ENCODE measurements at regions not wholly inside any gene's neighbourhood (a gene's known extent, or its start where the extent isn't known, plus 50 kb on each side); places are given as distances from the start of the nearest gene placed in this dataset.

DNA sequence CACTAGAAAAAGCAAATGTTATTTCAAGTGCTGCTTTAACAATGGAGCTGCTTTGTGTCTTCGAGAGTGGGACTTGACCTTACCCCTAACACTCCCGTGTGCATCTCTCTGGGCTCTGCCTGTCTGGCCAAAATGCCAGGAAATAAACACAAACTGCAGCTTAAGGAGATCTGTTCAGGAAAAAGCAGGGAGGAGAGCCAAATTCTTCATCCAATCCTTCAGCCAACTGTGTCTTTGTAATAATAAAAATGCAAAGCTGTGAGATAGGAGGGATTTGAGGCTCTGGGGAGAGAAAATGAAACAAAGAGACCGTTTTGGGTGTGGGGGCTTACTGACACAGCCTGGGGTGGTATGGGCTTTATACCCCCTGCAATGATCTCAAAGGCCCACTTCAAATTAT lies 85.8 kb upstream of the WSCD2 start:
- no peak for DNase-seq

DNA sequence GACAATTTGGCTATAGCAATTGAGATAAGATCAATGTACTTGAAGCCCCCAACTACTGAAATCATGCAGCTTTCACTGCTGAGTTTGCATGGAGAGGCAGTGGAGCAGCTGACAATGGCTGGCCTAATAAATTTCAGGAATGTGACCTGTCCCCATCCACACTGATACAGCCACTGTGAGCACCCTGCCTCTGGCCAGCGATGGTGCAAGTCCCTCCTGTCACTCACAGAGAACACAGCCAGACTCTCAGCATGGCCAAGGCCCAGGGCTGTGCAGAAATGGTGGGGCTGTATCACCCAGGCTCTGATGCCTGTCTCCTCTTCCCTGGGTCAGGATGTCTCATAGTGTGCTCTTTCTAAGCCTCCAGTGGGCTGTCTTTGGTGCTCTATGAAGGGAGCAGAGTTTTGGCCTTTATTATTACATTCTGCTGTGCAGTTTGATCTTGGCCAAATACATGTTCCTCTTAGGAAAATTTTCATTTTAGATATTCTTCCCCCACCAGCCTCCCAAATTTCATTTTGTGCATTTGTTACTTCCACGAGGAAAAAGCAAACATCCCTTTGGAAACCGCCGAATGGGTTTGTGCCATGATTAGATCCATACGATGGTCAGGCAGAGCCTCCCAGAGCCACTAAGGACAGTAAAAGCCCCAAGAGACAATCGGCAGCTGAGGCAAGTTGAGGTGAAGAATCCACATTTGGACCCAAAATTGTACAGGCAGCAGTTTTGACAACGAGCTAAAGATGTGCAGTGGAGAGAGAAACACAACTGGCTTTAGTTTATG lies 85.1 kb upstream of the WSCD2 start:
- no peak for DNase-seq

DNA sequence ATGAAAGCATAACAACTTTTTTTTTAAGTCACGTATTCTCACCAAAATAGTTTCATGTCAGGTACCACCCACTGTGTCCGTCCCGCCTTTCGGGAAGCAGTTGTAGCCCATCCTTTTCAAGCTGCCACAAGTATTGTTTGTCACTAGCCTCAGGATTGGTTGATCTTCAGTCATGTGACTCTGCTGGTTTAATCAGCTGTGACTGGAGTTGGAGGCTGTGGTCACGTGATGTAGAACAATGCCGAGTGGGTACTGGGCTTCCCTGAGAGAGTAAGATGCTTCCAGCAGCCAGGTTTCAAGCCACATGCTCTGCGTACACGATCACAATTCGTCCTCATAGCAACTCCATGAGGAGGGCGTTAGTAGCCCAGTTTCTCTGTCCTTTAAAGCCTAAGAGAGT lies 83.0 kb upstream of the WSCD2 start:
- DNase-seq: no peak

DNA sequence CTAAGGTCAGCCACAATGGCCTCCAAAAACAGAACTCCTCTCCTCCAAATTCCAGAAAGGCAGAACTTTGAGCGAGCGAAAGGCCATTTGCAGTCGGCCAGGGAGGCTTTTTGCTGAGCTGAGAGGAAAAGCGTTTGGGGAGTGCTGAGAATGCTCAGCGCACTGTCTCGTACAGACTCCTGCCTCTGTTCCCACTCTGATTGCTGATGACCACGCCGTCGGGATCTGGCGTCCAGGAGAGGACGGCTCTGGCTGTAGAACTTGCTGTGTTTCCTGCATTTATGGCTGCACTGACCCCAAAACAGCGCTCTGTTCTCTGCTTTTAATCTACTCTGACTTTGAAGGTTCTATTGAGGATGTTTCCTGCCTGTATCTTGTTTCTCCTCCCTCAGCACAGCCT lies 82.4 kb upstream of the WSCD2 start:
- no peak for DNase-seq

DNA sequence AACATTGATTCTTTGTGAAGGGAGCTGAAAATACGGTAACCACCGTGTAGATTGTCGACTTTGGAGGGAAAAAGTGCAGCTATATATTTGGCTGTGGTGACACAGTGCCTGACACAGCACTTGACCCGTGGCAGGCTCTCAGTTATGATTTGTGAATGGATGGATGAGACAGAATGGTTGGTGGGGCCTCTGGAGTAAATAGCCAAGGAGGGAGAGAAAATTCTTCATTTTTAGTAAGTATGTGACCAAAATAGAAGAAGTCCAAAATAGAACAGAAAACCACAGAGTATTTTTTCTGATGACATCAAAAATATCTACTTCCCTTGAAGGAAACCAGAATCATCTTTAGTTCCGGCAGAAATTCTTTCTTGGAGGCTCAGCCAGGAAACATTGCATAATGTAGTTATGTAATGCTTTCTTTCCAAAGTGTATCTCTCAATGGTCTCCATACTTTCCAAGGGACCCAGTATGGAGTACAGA lies 82.0 kb upstream of the WSCD2 start:
- DNase-seq: no peak

DNA sequence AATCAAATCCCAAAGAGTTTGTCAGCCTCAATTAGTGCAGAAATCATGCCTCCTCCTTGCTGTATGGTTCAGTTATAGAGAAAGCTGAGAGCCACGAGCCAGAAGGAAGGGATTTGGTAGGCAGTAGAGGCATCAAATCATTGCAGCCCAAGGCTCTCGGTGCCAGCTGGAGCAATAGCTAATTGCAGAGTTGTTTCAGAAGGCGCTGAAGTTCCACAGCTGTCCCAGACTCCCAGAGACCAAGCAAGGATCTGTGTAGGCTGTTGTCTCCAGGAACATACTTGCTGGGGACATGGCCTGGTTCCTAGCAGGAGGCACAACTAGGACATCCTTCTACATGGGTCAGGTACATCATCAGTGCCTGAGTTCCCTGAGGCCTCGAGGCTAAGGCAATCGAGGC lies 80.4 kb upstream of the WSCD2 start:
- no peak for DNase-seq

DNA sequence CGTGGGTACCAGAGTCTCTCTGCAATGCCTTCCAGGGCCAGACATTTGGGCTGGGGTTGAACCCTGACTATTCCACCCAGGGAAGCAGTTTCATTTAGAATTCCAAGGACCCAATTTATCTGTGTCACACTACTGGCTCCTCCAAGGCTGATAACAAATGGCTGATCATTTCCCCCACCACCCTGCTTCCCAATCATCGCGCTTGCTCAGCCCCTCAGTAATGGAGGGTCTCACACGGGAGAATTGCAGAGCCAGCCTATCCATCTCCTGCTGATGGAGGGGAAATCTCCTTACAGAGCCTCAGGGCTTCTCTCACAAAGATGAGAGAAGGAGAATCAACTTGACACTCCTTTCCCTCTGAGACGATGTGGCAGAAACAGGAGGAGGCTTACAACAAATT lies 78.4 kb upstream of the WSCD2 start:
- DNase-seq: no peak

DNA sequence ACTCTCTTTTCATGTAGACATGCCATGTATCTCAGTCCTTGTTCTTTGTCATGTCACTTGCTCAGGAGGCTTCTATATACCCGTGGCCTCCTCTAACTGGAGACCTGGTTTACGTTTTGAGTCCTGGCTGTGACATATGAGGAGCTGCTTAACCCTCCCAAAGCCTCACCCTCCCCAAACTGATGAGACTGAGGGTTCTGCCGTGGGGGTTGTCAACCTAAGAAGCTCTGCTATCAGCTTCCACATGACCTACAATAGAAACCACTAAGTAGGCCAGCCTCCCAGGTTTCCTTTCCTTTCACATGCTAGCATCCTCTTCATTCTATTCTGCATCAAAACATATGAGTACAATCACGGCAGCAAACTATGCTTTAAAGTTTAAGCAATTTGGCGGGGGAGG lies 76.8 kb upstream of the WSCD2 start:
- DNase-seq: no peak

DNA sequence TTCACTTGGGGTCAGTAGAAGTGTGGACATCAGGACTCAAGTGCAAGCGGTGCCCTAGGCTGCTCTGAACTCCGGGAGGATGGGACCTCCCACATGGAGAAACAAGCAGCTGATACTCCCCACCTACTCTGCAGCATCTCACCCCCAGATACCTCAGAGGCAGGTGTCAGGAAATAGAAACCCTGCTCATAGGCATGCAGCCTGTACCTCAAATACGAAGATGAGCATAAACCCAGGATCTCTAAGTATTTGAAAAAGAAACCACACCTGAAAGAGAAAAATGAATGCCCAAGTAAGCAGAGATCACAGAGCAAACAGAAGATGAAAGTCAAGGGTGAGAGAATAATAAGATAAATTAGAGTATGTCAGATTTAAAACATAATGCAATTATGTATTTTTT lies 75.6 kb upstream of the WSCD2 start:
- DNase-seq: no peak

DNA sequence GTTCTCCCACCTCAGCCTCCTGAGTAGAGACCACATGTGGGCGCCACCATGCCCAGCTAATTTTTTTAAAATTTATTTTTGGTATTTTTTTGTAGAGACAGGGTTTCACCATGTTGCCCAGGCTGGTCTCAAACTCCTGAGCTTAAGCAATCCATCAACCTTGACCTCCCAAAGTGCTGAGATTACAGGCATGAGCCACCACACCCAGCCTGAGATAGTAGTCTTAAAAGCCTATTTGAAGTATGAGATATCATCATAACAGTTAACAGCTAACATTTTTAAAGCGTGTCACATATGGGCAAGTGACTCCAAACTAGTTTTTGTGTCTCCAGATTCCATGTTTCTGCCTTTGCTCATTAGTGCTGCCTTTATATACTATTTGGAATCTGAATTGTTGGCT lies 74.6 kb upstream of the WSCD2 start:
- no peak for DNase-seq

DNA sequence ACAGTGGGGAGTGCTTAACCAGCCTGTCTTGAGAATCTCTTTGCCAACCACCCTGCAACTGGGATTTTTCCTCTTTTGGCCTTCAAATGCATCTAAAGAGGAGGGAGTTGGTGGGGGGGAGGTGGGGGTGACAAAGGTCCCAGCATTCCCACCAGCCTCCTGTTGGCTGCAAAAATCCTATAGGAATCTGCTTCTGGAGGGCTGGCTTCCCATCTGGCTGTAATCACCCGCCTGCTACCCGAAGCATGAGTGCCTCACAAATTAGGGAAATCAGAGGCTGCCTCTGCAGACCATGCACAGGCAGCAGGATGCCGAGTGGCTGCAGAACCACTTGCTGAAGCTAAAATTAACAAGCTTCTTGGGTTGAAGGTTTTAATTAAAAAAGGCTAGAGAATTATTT lies 73.9 kb upstream of the WSCD2 start:
- no peak for DNase-seq

DNA sequence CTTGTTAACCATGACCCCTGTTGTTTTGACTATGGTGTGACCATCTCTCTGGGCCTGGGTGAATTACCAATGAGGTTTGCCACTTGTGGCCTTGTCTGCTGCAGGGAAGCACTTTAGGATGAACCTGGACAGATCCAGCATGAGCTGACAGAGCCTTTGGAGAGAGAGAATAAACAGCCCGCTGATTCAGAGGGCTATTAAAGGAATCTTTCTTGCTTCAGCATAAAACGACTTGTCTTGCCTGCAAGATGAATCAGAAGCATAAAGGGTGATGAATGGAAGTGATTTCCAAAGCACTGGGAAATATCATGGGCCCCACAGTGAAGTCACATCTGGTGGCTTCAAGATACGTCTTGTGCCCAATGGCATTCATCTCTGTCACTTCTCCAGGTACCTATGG lies 69.0 kb upstream of the WSCD2 start:
- no peak for DNase-seq

DNA sequence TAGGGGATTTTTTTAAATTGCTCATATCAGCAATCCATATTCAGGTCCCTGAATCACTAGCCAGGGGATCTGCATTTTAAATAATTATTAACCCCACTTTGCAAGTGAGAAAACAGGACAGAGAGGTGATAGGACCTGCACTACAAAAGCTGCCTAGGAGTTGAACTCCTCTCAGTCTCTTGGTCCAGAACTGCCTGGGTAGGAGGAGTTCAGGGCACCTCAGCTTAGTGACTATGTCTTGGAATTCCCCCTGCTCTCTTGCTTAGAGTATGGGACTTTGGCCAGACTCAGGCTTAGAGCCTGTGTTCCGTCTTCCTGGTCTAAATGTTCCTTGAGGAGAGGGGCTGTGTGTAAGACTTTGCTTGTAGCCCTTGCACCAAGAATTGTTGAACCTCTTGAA lies 68.2 kb upstream of the WSCD2 start:
- DNase-seq: no peak

DNA sequence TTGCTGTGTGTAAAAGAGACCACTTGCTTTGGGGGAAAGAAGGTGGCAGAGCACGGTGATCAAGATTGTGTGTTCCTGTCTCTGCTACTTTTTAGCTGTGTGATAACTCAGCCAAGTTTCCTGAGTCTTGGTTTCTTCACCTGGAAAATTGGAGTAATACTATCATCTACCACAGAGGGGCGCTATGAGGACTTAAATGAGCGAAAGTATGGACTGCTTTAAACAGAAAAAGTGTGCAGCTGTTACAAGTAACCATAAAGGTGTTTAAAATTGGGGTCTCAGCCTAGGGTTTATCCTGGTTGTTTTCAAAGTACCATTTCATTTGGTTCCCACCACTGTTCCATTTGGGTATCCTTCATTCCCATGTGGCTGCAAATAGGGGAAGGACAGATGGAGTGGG lies 65.9 kb upstream of the WSCD2 start:
- no peak for DNase-seq

DNA sequence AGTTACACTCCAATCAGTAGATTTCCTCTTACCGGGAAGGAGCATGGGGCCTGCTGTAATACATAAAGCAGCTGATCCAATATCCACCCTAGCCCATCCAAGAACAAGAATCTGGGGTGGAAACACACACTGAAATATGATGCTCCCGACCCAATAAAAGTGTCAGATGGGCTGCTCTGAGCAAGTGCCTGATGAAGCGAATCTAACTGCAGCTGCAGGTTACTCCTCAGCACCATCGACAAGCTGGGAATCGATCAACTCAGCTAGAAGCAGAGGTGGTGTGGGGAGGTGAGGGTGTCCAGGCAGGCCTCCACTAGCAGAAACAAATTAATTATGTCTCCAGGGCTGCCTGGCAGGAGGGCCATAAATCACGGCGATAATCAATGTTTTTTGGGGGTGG lies 64.0 kb upstream of the WSCD2 start:
- no peak for DNase-seq

DNA sequence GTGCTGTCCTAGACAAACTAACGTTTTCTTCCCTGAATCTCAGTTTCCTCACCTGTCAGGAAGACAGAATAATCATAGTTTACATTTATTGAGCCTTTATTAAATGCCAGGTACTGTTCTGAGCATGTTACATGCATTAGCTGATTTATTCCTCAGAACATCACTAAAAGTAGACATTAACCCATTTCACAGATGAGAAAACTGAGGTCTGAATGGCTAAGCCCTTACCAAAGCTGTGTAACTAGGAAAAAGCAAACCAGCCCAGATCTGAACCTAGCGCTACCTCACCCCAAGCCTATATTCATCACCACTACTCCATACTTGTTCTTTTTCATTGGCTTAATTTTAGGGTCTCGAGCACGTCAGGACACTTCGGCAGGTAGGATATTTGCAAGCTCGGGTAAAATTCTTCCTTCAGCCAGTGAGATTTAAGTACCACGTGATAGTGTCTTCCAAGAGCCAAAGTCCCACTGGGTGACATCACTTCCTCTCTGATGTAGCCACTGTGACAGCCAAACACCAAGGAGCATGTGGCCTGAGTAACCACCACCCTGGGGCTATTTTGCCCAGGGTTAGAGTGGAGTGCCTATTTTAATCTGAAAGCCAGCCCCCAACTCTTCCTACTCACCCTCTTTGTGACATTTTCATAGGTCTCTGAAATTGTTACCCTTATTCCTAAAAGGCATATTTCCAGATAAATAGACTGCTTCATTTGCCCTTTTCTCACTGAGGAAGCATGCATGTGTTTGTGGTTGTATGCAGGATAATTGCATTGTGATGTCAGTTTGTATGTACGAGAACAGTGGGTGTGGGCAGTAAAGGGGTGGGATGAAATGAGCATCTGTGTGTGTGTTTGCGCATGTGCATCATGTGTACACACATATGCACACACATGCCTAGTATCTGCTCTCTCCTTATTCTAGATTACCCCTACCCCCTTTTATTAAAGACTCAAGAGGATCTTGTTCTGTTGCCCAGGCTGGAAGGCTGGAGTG lies 62.2 kb upstream of the WSCD2 start:
- no peak for DNase-seq

DNA sequence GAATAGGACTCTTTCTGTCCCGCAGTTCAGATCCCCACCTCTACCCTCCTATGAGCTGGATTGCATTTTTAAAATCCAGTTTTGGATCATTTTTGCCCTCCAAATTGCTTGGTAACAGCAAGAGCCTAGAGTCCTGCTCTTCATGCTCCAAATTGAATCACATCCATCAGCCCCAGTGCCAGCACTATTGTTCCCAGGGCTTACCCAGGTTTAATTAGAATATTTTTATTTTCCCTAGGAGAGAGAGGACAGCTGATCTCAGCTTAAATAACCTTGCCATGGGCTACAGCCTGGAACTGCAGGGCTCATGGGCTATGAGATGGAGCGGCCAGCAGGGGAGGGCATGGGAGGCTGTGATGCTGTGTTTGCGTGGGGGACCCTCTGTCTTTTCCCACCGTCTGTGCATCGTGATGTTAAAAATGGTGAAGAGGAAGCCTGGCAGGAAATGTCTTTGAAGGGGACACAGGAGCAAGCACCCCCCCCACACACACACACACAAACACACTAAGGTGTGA lies 59.4 kb upstream of the WSCD2 start:
- no peak for DNase-seq

DNA sequence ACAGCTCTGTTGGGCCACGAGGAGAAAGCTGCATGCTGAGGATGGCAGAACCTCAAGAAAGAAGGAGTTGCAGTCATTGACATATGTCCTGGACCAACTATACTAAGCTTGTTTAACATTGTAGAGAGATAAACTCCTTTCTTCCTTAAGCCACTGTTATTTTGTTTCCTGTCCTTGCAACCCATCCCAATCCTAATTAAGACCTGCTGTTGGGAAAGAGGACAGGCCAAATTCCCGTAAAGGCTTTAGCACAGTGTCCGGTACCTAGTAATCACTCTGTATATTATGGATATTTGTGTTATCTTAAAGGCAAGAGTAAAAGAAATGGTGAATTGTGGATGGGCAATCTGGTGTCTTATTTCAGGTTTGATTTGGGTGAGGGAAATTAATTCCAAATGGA lies 53.5 kb upstream of the WSCD2 start:
- no peak for DNase-seq

DNA sequence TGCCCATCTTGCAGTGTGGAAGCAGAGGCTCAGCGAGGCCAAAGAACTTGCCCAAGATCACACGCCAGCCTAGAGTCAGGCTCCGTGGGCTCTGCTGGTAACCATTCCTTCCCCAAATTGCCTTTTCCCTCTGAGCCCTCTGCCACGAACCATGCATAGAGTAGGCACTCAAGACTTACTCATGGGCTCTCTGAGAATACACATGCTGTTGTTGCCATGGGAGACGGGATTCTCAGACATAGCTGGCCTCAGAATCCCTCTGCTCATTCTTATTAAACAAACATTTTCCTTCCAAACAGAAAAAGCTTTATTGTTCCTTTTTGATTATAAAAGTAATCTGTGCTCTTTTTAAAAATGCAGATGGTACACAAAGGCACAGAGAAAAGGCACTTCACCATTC lies 52.5 kb upstream of the WSCD2 start:
- no peak for DNase-seq

DNA sequence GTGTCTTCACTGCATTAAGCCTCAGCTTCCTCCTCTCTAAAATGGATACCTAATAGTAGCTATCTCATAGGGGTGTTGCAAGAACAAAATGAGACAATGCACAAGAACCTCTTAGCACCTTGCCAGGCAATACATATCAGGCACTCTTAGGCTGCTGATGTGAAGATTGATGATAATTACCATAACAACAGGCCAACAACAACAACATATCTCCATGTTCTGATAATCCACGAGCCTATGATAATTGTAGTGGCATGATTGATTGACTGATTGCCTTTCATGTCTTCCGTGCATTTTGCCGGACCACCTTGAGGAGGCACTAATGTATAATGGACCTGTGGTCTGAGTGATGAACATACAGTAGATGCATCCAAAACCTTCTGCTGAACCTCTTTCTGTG lies 50.7 kb upstream of the WSCD2 start:
- DNase-seq: no peak
